Keratinocyte (primary cell): ENCODE measurements at regions not wholly inside any gene's neighbourhood (a gene's known extent, or its start where the extent isn't known, plus 50 kb on each side); places are given as distances from the start of the nearest gene placed in this dataset.

Source experiments
- CTCF ChIP-seq, 3 experiments: IDR thresholded peaks in 1 of 3; conservative IDR thresholded peaks in 1 of 3; optimal IDR thresholded peaks in 1 of 3; 2 replicates in 2 of 3; 3 replicates in 1 of 3; pipeline versions ENCODE3 to v1.5.1; 2011; ENCODE audit warnings: low read length in 3 of 3, mild to moderate bottlenecking in 3 of 3, moderate library complexity in 2 of 3, control low read depth in 1 of 3, inconsistent platforms in 1 of 3; ENCODE audit not compliant: insufficient read depth in 2 of 3; ENCODE audit errors: extremely low read depth in 1 of 3
- EZH2 ChIP-seq: IDR thresholded peaks from one replicate; pipeline ENCODE4 v1.6.1; 2012; ENCODE audit warnings: inconsistent platforms, mild to moderate bottlenecking, low read length, moderate library complexity

GRCh38 chr1:82703951-82704350 lies 903.2 kb downstream of the ADGRL2 start:
- TF ChIP-seq CTCF (optimal IDR thresholded peaks at IDR 0.05 in 1 of 3, IDR thresholded peaks at IDR 0.05 in 1 of 3, conservative IDR thresholded peaks at IDR 0.05 in 1 of 3; ENCODE audit: extremely low read depth in 1 of 3, insufficient read depth in 2 of 3, low read length in 3 of 3) (no peak), EZH2 (no peak)
